Heart left ventricle (tissue), 13 donors: ENCODE measurements at regions not wholly inside any gene's neighbourhood (a gene's known extent, or its start where the extent isn't known, plus 50 kb on each side); places are given as distances from the start of the nearest gene placed in this dataset.

Experiments
- POLR2A ChIP-seq, 2 donors: fragments of 450-650 bp; IDR thresholded peaks; one replicate each; pipeline ENCODE4 v1.6.1; 2017; ENCODE audit warnings: antibody characterized with exemption in 2 of 2, mild to moderate bottlenecking in 2 of 2, moderate library complexity in 2 of 2
- TF ChIP-seq, protein P1 (sequence below), 12 donors: fragments of 200-600 bp; sonication (generic) in 4 of 12; IDR thresholded peaks; one replicate each; pipeline versions ENCODE4 v1.5.0 to v1.8.0; 2018 to 2022; ENCODE audit warnings: antibody characterized with exemption in 12 of 12, mild to moderate bottlenecking in 5 of 12
- donor health status: ischemic (EF 13 %, LVEDD 7.1; RV severe dilation, severe dysfunction).
- donor health status: DM: no; HTN: yes; CAD: no.
- donor health status: DM: no; HTN: no; CAD: no.
- donor health status: ischemic (EF 25% LVEDD 6.9; RV normal size, moderate dysfunction).
- donor health status: ischemic (EF 25% LVEDD 5.7; RV mildly dilated, moderate dysfunction).
- donor health status: ischemic (EF 35%, LVEDD 5.7; RV mildly dilated, moderate dysfunction).
- donor health status: nonischemic (EF 11% LVEDD 7.7; RV severe dilation, severe dysfunction).
- donor health status: DM: yes; HTN: yes; CAD: no.
- donor health status: PGD.
- donor health status: ischemic (EF 29% LVEDD 5.4; RV normal size, mild dysfunction).
- donor health status: nonischemic (EF 23%, LVEDD 6.1; RV moderate dilation, normal function).

GRCh38 chr6:21402368-21402767 lies 191.2 kb upstream of the SOX4 start:
- no peak for TF ChIP-seq POLR2A (IDR thresholded peaks at IDR 0.05)
- TF ChIP-seq, protein P1, sequence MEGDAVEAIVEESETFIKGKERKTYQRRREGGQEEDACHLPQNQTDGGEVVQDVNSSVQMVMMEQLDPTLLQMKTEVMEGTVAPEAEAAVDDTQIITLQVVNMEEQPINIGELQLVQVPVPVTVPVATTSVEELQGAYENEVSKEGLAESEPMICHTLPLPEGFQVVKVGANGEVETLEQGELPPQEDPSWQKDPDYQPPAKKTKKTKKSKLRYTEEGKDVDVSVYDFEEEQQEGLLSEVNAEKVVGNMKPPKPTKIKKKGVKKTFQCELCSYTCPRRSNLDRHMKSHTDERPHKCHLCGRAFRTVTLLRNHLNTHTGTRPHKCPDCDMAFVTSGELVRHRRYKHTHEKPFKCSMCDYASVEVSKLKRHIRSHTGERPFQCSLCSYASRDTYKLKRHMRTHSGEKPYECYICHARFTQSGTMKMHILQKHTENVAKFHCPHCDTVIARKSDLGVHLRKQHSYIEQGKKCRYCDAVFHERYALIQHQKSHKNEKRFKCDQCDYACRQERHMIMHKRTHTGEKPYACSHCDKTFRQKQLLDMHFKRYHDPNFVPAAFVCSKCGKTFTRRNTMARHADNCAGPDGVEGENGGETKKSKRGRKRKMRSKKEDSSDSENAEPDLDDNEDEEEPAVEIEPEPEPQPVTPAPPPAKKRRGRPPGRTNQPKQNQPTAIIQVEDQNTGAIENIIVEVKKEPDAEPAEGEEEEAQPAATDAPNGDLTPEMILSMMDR (IDR thresholded peaks at IDR 0.05), result no peak
